GM21723 (cell line): ENCODE measurements at regions not wholly inside any gene's neighbourhood (a gene's known extent, or its start where the extent isn't known, plus 50 kb on each side); places are given as distances from the start of the nearest gene placed in this dataset.
"Not testable (repeated sequence)": the region's sequence is repeated elsewhere in the genome, so short reads cannot be mapped to it uniquely, and the experiment has no call there.

Experiments used
- ATAC-seq: cut with Tn5 transposase; IDR thresholded peaks from one replicate; pipeline ENCODE4 v1.9.1; 2021; ENCODE audit warnings: mild to moderate bottlenecking, moderate library complexity; ENCODE audit not compliant: unreplicated experiment

- not testable (repeated sequence) for ATAC-seq
These were observed 51.3 kb upstream of the RIOK2 start for GRCh38 chr5:97234380-97234779.

- no peak for ATAC-seq
These were observed 59.3 kb upstream of the RIOK2 start for GRCh38 chr5:97242341-97242740.

- no peak for ATAC-seq
These were observed 60.3 kb upstream of the RIOK2 start for GRCh38 chr5:97243353-97243752.

- ATAC-seq = no peak
These were observed 62.3 kb upstream of the RIOK2 start for GRCh38 chr5:97245386-97245785.

- no peak for ATAC-seq
These were observed 67.1 kb upstream of the RIOK2 start for GRCh38 chr5:97250113-97250512.

GRCh38 chr5:97266076-97266475 lies 83.0 kb upstream of the RIOK2 start:
- no peak for ATAC-seq

- no peak for ATAC-seq
These were observed 83.5 kb upstream of the RIOK2 start for GRCh38 chr5:97266576-97266975.

- ATAC-seq = no peak
These were observed 84.7 kb upstream of the RIOK2 start for GRCh38 chr5:97267767-97268166.

- no peak for ATAC-seq
These were observed 93.5 kb upstream of the RIOK2 start for GRCh38 chr5:97276474-97277120.

GRCh38 chr5:97281257-97281656 lies 98.2 kb upstream of the RIOK2 start:
- no peak for ATAC-seq

- ATAC-seq = peak; percentile 97
These were observed 114.1 kb upstream of the RIOK2 start for GRCh38 chr5:97297063-97297703.

- ATAC-seq = no peak
These were observed 114.7 kb upstream of the RIOK2 start for GRCh38 chr5:97297704-97298091.

- not testable (repeated sequence) for ATAC-seq
These were observed 118.1 kb upstream of the RIOK2 start for GRCh38 chr5:97301181-97301580.

GRCh38 chr5:97338729-97339128 lies 155.7 kb upstream of the RIOK2 start:
- ATAC-seq = no peak

- ATAC-seq = peak; percentile 97
These were observed 172.7 kb upstream of the RIOK2 start for GRCh38 chr5:97355775-97356174.

- ATAC-seq = no peak
These were observed 180.5 kb upstream of the RIOK2 start for GRCh38 chr5:97363577-97363976.

GRCh38 chr5:97364731-97365130 lies 181.7 kb upstream of the RIOK2 start:
- no peak for ATAC-seq

GRCh38 chr5:97365163-97365845 lies 182.3 kb upstream of the RIOK2 start:
- ATAC-seq = no peak

GRCh38 chr5:97365918-97366317 lies 182.9 kb upstream of the RIOK2 start:
- no peak for ATAC-seq

- ATAC-seq = no peak
These were observed 192.9 kb upstream of the RIOK2 start for GRCh38 chr5:97375959-97376358.

- no peak for ATAC-seq
These were observed 194.5 kb upstream of the RIOK2 start for GRCh38 chr5:97377582-97377981.

GRCh38 chr5:97383996-97384395 lies 200.9 kb upstream of the RIOK2 start:
- no peak for ATAC-seq
